H1 (cell line): ENCODE measurements at regions not wholly inside any gene's neighbourhood (a gene's known extent, or its start where the extent isn't known, plus 50 kb on each side); places are given as distances from the start of the nearest gene placed in this dataset.

Experiments used
- EGR1 ChIP-seq: IDR thresholded peaks from 2 replicates; pipeline ENCODE4 v1.6.1; 2011; ENCODE audit warnings: low read depth, low read length, borderline replicate concordance
- HDAC2 ChIP-seq, 2 experiments: fragments of 300-600 bp in 1 of 2; sonication (generic) in 1 of 2; IDR thresholded peaks; 2 replicates each; pipeline ENCODE4 v1.6.1; 2011 to 2012; ENCODE audit warnings: low read depth in 2 of 2, low read length in 2 of 2, mild to moderate bottlenecking in 2 of 2, moderate library complexity in 2 of 2, borderline replicate concordance in 1 of 2, inconsistent platforms in 1 of 2
- SP1 ChIP-seq: IDR thresholded peaks from 2 replicates; pipeline ENCODE4 v1.6.1; 2011; ENCODE audit warnings: low read depth, low read length
- TAF1 ChIP-seq: IDR thresholded peaks from 2 replicates; pipeline ENCODE4 v1.6.1; 2011; ENCODE audit warnings: mild to moderate bottlenecking, low read depth, low read length
- YY1 ChIP-seq: IDR thresholded peaks from 2 replicates; pipeline ENCODE4 v1.6.1; 2011; ENCODE audit warnings: low read depth, mild to moderate bottlenecking, low read length

DNA sequence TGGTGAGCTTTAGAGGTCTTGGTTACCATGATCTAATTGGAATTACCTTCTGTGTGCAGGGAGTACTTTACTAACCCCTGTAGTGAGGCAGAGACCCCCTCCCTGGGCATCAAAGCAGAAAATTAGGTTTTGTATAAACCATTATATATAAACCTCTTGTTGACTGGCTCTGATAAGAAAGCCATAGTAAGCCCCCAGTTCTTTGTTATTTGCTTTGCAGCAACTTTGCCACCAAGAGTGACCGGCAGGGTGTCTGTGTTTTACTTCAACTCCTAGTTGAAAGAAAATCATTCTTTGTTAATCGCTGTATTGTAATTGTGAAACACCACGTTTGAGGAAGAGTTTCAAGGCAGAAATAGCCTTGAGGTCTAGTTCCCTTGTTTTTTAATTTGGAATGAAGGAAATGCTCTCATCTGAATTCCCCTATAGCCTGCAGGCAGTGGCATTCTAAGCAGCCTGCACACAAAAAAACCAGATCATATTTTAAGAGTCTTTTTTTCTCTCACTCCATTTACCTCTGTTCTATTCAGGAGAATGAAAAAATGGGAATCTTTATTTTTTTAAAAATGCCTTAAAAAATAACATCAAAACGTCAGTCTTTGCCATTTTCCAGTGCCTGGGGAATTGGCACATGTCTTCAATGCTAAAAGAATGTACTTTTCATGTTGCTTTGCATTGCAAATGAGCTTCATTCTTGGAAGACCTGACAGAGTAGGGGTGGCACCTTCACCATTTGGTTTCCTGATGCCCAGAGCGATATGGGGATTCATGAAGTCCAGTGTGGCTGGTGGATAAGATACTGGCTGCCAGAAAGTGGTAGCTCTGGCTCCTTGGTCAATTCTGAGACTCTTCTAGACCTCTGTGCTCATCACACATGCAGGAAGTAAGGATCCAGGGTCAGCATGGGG is 338.1 kb downstream of the SLC4A3 start (continued):
- TF ChIP-seq HDAC2 (IDR thresholded peaks at IDR 0.05; ENCODE audit: borderline replicate concordance in 1 of 2, low read depth in 2 of 2, low read length in 2 of 2) (peak in 1 of 2 experiments; percentile 84; a peak in 1 of 4 replicates), TAF1 (no peak), YY1 (0 out of 2 replicates have a peak, but pooled peaks have one; percentile 0), EGR1 (0 out of 2 replicates have a peak, but pooled peaks have one; percentile 3), SP1 (peak; percentile 75; the same call in 1 of the 2 replicates)
- TF ChIP-seq, all 59 proteins: peak for 9
